Right ventricle myocardium inferior (tissue), 1 donor: ENCODE measurements at regions not wholly inside any gene's neighbourhood (a gene's known extent, or its start where the extent isn't known, plus 50 kb on each side); places are given as distances from the start of the nearest gene placed in this dataset.
"Not testable (repeated sequence)": the region's sequence is repeated elsewhere in the genome, so short reads cannot be mapped to it uniquely, and the experiment has no call there.

Experiments used
- ATAC-seq: fragments of 200-7000 bp; cut with Tn5 transposase; one replicate; pipeline ENCODE4 v1.9.1; 2020; ENCODE audit warnings: mild to moderate bottlenecking, moderate library complexity
- DNase-seq: peaks from one replicate; pipeline ENCODE4 v3.0.0; 2021; ENCODE audit errors: missing footprints
- intact Hi-C: fragments of 100-400 bp; cut with DNase I; formaldehyde crosslinking; loops from one replicate; pipeline ENCODE4 v1.11.0; 2022
- donor health status: DM: no; HTN: yes; CAD: no; lungs with severe emphysema.

DNA sequence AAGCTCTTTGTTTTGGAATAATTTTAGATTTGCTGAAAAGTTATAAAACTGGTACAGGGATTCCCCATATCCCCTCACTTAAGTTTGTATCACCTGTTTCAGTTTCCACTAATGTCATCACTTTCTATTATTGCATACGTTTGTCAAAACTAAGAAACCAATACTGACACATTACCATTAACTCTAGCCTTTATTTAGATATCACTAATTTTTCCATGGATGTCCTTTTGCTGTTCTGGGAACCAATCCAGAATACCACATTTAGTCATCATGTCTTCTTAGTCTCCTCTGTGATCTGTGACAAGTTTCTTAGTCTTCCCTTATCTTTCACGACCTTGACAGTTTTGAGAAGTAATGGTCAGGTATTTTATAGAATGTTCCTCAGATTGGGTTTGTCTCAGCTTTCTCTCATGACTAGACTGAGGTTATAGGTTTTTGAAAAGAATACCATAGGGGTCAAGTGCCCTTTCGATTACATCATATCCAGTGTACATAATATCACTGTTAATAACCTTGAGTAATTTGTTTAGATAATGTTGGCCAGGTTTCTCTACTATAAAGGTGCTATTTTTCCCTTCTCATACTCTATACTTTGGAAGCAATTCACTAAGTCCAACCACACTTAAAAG lies 51.9 kb upstream of the NMUR2 start:
- intact Hi-C loops: no loop called here
- DNase-seq (no peak), ATAC-seq (no peak)

DNA sequence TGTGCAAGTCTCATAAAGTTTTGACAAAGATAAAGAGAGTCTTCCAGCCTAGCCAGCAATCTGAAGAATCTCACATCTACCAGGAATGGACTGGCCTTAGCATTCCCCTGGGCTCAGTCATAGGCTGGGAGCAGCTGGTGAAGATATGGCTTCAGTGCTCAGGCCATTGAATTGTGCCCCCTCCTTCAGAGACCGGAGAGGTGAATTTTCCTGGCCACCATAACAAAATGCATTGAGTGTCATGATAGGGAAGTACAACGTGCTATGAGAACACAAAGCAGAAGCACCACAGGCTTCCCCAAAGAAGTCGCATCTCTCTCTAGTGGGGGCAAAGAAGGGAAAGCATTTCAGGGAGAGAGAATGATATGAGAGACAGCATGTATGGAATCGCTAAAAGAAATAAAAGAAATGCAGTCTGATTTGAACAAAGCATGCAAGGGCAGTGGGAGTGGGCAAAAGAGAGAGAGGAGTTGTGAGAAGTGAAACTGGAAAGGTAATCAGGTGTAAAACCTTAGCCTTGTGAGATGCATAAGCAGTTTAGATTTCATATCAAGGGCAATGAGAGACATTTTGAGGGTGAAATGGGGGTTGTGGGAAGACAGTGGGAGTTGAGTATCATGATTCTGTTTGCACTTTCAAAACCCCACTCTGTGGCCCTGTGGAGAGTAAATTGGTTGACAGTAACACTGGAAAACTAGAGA lies 57.1 kb upstream of the NMUR2 start:
- intact Hi-C loops: loop anchor here (10.0 kb wide), 1 partner anchor 87 kb away; no protein-coding TSS in a partner anchor
- ATAC-seq: no peak
- DNase-seq: no peak

DNA sequence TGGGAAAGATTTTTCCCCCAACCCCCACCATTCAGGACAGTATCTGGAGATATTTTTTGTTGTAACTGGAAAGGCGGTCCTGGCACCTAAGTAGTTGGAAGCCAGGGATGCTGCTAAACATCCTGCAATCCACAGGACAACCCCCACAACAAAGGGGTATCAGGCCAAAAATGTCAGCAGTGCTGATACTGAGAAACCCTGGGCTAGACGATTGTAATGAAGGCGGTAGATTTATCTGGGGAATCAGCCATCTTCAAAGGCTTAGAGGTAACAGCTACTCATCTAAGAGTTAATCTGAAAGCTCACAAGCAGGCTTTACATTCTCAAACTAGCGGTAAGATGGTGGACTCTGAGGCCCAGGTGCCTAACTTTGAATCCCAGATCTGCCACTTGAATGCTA lies 59.0 kb upstream of the NMUR2 start:
- DNase-seq: no peak
- no peak for ATAC-seq
- intact Hi-C loops: loop anchor here (10.0 kb wide), 1 partner anchor 89 kb away; no protein-coding TSS in a partner anchor

DNA sequence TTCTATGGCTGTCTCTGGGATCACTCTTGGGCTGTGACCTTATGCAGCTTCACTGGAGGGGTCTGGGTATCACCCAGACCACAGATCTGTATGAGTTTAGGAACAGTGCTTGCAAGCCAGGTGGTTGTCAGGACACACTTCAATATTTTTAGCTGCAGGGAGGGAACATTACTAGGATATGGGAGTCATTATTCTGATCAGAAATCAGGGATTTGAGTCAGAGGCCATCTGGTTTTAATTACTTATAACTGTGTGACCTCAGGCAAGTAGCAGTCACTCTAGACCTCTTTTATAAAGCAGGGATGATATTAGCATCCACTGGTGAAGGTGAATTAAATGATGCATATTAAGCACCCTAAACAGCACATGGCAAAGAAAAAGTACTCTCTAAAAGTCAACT lies 60.1 kb upstream of the NMUR2 start:
- intact Hi-C loops: loop anchor here (10.0 kb wide), 1 partner anchor 90 kb away; no protein-coding TSS in a partner anchor

DNA sequence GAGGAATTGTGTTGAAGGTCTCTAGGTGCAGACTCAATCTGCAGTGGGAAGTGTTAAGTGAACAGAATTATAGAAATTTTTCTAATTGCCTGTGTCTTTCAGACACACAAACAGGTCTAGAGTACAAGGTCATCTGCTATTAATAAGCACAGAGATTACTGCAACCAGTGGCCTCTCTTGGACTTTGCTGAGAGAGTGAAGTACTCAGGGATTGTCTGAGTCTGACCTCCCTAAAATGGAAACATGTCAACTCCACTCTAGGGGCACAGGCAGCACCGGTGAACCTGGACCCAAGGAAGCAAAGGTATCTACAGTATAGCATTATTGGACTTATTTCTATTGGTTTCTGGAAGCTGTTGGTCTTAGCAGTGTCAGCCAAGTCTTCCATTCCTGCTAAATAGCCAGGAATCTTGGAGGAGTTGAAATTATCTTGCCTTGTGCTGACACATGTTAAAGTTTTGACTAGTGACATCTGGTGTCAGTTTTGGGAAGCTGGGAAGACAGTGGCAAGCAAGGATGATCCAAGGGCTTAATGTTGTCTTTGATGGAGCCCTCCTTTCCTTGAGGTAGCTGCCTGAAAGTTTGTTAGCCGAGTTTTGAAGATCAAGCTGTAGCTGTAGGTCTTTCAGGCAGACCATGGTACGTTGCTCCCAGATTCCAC lies 61.1 kb upstream of the NMUR2 start:
- peak; percentile 92 for ATAC-seq
- intact Hi-C loops: loop anchor here (1.0 to 10.0 kb wide), 2 partner anchors 39 to 91 kb away; no protein-coding TSS in a partner anchor

More for the DNA sequence above, 60.1 kb upstream of the NMUR2 start:
- DNase-seq (no peak), ATAC-seq (peak; percentile 18)

DNA sequence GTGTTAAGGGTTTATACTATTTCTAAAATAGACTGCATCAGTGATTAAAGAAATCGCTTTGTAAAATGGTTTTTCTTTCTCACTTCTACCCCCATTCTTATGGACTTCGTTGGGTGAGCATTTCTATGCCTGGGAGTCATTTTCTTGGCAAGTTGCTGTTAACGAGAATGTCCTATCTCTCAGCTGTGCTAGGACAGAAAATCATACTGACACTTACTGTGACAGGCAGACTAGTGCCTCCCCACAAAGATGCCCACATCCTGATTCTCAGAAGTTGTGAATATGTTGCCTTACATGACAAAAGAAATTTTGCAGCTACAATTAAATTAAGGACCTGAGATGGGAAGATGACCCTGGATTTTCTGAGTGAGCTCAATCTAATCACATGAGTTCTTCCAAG lies 65.1 kb upstream of the NMUR2 start:
- intact Hi-C loops: no loop called here
- ATAC-seq: no peak
- DNase-seq: no peak

More for the DNA sequence above, 61.1 kb upstream of the NMUR2 start:
- no peak for DNase-seq

DNA sequence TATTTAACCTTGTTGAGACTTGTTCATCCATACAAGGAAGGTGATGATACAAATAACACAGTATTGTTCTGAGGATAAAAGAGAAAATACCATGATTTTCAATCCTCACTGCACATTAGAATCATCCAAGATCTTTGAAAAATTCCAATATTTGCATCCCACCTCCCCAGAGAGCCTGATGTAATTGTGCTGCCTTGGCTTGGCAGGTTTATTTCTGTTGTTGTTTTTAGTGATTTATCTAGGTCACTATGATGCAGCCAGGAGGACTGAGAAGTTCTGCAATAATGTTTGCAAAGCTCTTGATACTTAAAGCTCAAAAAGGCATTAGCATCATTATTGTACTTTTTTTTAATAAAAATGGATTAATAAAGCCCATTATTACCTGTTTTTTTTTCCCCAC lies 67.0 kb upstream of the NMUR2 start:
- ATAC-seq: no peak
- no peak for DNase-seq
- intact Hi-C loops: no loop called here

DNA sequence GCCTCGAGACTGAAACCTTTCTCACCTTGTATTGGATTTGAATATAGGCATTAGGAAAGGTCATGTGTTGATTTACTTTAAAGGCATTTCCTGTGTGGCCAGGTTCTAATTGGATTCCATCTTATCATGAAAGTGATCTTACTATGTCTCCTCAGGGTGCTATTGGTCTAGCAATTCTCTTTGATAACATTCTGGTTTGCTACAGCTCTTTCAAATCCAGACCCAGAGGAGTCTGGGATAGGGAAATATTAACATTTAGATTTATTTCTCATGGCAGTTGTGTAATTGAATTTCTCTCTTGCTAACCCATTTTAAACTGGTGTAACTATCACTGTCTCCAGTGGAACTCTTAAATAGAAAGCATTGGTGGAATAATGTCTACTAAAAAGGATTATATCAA lies 69.9 kb upstream of the NMUR2 start:
- ATAC-seq (no peak), DNase-seq (no peak)
- intact Hi-C loops: no loop called here

DNA sequence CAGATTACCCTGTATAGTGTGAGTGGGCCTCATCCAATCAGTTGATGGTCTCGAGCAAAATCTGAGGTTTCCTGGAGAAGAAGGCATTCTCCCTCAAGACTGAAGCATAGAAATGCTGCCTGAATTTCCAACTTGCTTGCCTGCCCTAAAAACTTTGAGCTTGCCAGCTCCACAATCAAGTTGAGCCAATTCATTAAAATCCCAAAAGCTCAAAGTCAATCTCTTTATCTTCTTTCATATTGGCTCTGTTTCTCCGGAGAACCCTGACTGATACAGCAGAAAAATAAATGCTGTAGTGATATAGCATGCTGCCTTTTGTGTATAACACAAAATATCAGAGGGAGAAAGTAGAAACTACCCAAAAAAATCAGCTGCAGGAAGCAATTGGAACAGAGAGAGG lies 72.5 kb upstream of the NMUR2 start:
- intact Hi-C loops: no loop called here
- ATAC-seq: no peak
- DNase-seq: no peak

DNA sequence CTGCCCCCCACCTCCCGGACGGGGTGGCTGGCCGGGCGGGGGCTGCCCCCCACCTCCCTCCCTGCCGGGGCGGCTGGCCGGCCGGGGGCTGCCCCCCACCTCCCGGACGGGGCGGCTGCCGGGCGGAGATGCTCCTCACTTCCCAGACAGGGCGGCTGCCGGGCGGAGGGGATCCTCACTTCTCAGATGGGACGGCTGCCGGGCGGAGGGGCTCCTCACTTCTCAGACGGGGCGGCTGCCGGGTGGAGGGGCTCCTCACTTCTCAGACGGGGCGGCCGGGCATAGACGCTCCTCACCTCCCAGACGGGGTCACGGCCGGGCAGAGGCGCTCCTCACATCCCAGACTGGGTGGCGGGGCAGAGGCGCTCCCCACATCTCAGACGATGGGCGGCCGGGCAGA lies 74.8 kb upstream of the NMUR2 start:
- ATAC-seq, intact Hi-C loops, DNase-seq: not testable (repeated sequence)

DNA sequence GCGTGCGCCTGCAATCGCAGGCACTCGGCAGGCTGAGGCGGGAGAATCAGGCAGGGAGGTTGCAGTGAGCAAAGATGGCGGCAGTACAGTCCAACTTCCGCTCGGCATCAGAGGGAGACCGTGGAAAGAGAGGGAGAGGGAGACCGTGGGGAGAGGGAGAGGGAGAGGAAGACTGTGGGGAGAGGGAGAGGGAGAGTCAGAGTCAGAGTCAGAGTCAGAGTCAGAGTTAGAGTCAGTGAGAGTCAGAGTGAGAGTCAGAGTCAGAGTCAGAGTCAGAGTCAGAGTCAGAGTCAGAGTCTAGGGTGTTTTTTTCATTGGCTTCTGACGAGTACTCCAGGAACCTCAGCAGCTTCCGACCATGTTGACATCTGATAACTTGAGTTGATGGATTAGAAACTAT lies 75.6 kb upstream of the NMUR2 start:
- ATAC-seq, intact Hi-C loops, DNase-seq: not testable (repeated sequence)

DNA sequence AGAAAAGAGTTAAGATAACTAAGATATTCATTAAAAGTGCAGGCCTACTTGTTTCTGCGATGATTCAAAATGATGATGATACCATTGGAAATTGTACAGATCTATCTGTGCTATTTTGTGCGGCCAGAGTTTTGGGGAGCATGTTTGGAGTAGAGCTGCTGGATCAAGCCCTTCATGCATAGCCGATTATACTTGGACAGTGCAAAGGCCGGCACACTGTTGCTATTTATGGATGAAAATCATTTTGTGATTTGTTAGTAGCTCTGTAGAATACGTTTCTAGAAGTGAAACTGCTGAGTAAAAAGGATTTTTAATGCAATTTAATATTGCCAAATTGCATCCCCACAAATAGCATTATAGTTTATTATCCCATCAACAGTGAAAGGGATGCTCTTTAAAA lies 82.1 kb upstream of the NMUR2 start:
- DNase-seq (no peak), ATAC-seq (no peak)
- intact Hi-C loops: no loop called here

DNA sequence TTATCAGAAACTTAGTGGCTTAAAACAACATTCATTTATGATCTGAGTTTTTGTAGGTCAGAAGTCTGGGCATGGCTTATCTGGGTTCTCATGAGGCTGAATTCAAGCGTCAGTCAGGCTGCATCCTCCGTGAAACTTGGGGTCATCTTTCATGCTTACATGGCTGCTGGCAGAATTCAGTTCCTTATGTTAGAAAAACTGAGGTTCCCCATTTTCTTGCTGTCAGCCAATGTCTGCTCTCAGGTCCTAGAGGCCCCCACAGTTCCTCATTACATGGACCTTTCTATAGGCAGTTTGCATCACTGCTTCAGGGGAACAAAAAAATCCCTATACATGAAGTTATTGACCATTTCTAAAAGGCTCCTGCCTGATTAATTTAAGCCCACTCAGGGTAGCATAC lies 83.8 kb upstream of the NMUR2 start:
- ATAC-seq (no peak), DNase-seq (no peak)
- intact Hi-C loops: no loop called here

DNA sequence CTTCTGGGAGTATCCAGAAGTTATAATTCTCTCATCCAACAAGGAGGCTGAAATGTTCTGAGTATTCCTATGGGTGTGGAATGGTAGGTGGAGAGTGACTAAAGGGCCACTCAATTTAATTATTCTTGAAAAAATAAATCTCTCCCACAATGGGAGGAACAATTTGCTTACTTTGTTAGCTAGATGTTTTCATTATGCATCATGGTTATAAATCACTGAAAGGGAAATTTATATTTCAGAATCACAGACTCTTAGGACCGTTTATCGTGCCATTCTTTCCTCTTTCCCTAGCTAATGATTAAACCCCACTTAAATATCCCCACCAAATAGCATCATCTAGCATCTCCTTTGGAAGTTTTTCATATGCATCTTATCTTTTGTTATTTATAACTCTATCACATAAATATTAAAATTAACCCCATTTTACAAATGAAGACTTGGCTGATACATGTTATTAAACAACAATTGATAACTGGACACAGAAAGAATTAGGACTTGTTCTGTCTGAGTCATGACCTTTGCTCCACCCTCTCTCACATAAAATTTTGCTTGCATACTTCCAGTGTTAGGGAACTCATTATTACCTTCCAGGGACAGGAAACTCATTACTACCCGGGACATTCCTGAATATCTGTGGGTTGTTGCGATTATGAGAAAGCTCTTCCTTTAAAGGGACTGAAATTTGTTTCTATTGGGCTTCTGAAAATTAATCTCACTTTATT lies 94.9 kb upstream of the NMUR2 start:
- no peak for DNase-seq
- ATAC-seq: no peak
- intact Hi-C loops: loop anchor here (10.0 kb wide), 1 partner anchor 355 kb away; no protein-coding TSS in a partner anchor

DNA sequence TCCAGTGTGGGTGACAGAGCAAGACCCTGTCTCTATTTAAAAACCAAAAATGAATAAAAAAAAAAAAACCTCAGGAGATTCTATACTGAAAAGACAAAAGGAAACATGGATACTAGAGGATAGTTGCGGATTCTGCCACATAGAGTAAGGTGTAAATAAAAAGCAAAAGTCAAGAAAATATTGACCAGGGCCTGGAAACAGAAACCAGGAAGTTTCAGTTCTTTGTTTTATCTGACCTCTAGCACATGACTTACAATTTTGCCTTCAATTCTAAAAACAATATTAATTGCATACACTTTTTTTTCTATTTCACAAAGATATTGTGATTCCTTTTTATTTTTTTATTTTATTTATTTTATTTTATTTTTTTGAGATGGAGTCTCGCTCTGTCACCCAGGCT lies 96.2 kb upstream of the NMUR2 start:
- intact Hi-C loops: loop anchor here (10.0 kb wide), 1 partner anchor 356 kb away; no protein-coding TSS in a partner anchor
- no peak for DNase-seq
- ATAC-seq: no peak

DNA sequence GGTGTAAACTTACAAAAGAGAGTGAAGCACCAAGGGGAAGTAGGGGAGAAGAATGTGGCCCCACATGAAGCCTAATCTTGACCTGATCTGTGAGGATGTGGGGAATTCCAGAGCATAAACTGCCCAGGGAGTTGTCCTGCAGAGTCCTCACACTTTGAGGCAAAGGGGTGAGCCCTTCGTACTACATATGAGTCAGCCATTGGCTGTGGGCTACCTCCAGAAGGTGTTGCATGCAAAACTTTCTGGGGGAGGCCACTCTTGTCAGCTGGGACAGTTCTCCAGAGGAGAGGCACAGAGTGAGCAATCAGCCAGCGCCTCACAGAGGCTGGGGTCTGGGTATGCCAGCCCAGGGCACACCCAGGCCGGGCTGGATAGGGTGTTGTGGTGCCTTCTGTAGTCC lies 98.1 kb upstream of the NMUR2 start:
- ATAC-seq (no peak), DNase-seq (no peak)
- intact Hi-C loops: loop anchor here (10.0 kb wide), 1 partner anchor 358 kb away; no protein-coding TSS in a partner anchor

DNA sequence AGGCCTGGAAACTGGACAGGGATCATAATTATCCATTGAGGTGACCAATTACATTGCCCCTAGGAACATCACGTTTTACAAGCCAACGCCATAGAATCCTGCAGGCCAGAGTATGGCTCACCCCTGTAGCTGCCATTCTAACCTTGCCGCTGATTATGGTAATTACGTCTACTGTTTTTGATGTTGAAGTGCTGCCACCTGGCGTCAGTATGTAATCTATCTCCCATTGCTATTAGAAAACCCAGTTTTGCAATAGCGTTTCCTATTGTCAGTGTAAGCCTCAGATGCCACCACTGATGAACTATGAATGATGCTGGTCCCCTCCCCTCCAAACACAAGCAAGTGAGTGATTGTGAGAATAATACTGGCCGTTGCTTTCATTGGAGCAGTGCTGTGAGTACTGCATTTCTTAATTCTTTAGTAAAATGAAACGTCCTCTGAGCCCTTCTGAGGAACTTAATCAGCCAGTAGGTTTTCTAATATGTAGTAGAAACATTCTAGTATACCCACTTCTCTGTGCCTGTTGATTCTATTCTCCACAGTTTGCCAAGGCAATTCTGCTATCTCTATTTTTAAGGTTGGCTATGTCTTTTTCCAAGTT lies 100.5 kb upstream of the NMUR2 start:
- peak; percentile 74 for ATAC-seq
- intact Hi-C loops: loop anchor here (1.0 to 10.0 kb wide), 4 partner anchors 39 to 361 kb away; no protein-coding TSS in a partner anchor
- DNase-seq: no peak

DNA sequence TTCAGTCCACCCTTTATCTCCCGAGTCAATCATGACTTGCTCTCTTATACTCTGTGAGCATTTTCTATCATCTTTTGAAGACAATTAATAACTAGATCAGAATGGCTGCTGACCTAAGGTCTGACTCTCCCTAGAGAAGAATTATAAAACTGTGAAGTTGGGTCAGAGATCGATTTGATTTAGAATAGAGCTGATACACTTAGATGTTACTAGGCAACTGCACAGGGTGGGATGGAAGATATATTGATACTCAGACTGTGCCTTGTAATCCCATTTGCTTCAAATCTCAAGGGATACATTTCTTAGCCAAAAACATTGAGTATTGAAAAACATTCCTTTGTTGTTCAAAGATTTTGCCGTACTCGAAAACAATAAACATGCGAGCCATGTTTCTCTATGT lies 106.0 kb upstream of the NMUR2 start:
- ATAC-seq (no peak), DNase-seq (no peak)
- intact Hi-C loops: loop anchor here (5.0 kb wide), 2 partner anchors 684 to 854 kb away; no protein-coding TSS in a partner anchor
